HG03045 (cell line): ENCODE measurements at regions not wholly inside any gene's neighbourhood (a gene's known extent, or its start where the extent isn't known, plus 50 kb on each side); places are given as distances from the start of the nearest gene placed in this dataset.
"Not testable (repeated sequence)": the region's sequence is repeated elsewhere in the genome, so short reads cannot be mapped to it uniquely, and the experiment has no call there.

Experiments
- ATAC-seq: cut with Tn5 transposase; IDR thresholded peaks from one replicate; pipeline ENCODE4 v1.9.1; 2021; ENCODE audit warnings: mild to moderate bottlenecking, moderate library complexity; ENCODE audit not compliant: unreplicated experiment

DNA sequence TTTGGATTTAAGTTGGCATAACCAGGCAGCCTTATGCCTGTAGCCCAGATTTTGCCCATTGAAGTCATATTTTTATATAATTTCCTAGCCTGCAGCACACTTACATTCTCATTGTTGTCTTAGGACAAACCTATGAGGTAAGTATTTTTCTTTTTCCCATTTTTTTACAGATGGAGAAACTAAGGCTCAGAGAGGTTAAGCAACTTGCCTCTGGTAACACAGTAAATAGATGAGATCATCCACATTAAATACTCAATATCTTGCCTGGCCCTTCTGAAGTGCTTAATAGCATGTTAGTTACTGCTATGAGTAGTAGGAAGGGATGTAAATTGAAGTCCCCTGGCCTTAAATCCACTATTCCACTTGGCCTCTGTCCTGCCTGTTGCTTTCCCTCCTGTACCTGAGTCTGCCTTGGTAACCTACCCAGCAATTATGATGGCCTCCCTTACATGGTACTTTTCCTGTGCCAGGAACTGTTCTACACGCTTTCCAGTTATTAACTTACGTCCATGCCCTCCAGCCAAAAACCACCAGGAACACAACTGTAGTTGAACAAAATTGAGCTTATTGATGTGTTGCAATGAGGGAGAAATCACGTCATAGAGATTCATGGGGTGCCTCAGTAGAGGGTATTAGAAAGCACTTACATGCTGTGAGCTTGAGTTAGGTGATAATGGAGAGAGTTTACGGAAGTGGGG, 111.6 kb upstream of the FGGY start:
- ATAC-seq = no peak

- no peak for ATAC-seq
Observed at GRCh38 chr1:59186656-59187055, 110.2 kb upstream of the FGGY start.

- ATAC-seq = no peak
Observed at GRCh38 chr1:59188413-59189213, 108.3 kb upstream of the FGGY start.

- ATAC-seq = no peak
Observed at GRCh38 chr1:59193443-59194093, 103.3 kb upstream of the FGGY start.

DNA sequence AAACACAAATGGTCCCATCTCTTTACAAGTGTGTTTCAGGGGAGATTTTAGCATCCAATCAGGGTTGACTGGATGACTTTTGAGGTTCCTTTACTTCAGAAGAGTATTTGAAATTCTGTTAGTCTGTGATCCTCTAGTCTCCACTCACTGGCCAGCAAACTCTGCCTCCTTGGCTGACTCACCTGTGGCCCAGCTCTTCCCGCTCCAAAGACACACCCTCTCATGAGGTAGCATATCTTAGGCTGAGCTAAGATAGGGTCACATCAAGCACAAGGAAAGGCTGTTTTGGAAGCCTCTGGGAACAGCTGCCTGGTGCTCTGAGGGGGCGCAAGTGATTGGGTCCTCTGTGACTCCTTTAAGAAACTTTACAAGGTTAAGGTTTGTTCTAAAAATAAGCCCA, 102.3 kb upstream of the FGGY start:
- no peak for ATAC-seq

- ATAC-seq = no peak
Observed at GRCh38 chr1:59195151-59195550, 101.7 kb upstream of the FGGY start.

DNA sequence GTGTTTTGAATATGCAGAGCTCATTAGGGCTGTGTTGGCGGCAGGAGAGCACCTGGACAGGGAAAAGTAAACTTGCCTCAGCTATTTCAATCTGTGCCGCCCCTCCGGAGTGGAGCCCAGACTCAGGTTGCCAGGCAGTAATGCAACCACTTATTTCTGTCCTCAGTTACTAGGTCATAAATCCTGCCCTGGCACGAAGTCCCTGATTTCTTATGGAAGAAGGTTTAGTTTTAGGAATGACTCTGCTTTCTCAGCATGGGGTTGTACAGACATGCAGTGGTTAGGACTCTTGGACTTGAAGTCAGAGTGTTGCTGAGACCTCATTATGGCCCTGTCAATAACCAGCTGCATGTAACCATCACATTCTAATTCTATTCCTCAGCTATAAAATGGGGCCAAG, 98.3 kb upstream of the FGGY start:
- ATAC-seq = no peak

GRCh38 chr1:59199147-59199546, 97.7 kb upstream of the FGGY start:
- ATAC-seq = no peak

DNA sequence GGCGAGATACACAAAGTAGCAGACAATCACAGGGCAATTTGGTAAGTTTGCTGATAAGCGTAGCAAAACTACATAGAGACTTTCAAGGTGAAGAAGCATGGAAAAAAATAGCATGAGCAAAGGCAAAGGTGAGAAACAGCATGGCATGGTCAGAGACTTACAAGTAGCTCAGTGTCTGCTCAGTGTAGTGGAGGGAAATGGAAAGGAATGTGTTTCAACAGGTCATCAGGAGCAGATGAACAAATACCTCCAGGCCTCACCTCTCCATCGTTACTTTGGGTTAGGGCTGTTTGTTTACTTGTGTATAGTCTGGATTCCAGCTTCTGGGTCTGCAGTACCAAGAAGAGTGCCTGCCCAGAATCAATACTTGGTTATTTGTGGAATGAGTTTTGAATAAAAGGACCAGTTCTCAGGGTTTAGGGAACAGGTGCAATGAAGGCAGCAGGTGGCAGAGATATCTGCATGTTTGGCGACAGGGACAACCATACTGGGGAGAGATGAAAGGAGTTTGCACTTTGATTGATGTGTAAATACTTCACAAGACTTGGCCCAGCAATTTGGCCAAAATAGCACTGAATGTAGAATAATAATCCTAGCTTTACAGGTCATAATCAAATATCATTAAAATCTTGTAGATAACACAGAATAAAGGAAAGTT, 97.0 kb upstream of the FGGY start:
- ATAC-seq = no peak

DNA sequence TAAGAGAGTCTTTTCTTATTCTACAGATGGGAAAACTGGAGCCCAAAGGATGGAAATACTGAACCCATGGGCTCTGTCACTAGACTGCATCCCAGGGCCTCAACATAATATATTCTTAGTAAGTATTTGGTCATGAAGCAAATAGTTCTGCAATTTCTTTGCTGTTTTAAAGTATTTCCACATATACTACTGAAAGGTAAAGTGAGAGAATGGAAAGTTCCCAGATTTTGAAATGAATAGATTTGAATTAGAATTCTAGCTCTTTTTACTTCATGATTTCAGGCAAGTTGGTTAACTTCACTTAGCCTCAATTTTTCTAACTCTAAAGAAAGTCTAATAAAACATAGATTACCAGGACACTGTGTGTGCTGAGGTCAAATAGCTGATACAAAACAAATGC, 95.6 kb upstream of the FGGY start:
- ATAC-seq = no peak

DNA sequence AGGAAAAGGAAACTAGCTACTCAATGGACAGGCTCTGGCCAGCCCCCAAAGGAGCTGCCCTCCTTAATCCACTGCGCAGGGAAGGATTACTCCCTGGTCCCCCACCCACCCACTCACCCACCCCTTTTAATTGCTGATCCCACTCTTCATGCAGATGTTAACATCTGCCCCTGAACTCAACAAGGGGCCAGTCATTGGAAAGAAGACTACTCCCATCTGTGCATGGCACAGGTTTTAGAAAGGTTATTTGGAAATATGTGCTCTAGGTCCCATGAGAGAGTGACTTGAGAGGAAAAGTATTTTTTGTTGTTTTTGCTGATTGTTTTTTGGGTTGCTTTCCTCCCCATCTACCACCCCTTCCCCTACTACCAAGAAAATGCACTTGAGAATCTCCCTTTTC, 94.4 kb upstream of the FGGY start:
- no peak for ATAC-seq

DNA sequence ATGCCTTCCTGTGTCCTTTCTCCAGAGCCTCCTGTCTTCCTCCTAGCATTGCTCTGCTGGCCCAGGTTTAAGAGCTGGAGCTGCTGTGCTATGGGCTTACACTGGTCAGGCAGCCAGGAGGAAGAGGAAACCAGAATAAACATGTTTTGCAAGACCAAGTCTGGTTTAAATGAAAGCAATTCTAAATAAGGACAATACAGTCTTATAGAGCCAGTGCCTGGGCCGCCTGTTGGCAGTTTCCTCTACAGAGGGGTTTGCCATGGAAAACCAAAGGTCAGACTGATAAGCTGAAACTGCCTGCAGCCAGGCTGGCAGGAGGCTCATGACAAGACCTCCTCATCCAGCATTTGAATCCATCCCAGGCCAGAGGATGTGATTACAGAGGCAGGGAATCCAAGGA, 92.9 kb upstream of the FGGY start:
- no peak for ATAC-seq

GRCh38 chr1:59206616-59207015, 90.3 kb upstream of the FGGY start:
- not testable (repeated sequence) for ATAC-seq

DNA sequence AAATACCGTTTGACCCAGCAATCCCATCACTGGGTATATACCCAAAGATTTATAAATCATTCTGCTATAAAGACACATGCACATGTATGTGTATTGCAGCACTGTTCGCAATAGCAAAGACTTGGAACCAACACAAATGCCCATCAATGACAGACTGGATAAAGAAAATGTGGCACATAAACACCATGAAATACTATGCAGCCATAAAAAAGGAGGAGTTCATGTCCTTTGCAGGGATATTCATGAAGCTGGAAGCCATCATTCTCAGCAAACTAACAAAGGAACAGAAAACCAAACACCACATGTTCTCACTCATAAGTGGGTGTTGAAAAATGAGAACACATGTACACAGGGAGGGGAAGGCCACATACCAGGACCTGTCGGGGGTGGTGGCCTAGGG, 86.5 kb upstream of the FGGY start:
- ATAC-seq = not testable (repeated sequence)

DNA sequence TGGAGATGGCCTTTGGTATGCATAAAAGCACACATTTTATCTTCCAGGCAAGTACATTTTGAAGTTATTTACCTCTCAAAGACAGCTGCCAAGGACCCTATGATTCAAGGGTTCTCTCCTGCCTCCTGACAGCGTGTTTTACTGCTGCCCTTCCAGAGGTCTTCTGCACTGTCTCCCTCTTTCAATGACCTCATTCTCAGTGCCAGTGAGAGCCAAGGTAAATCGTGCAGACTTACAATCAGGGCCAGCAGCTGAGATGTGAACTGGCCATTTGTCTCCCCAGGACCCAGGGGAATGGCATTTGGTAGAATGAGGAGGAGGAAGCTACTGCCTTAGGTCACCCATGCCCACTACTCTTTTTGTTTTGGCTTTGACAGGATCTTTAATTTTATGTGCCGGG, 84.2 kb upstream of the FGGY start:
- ATAC-seq = no peak

DNA sequence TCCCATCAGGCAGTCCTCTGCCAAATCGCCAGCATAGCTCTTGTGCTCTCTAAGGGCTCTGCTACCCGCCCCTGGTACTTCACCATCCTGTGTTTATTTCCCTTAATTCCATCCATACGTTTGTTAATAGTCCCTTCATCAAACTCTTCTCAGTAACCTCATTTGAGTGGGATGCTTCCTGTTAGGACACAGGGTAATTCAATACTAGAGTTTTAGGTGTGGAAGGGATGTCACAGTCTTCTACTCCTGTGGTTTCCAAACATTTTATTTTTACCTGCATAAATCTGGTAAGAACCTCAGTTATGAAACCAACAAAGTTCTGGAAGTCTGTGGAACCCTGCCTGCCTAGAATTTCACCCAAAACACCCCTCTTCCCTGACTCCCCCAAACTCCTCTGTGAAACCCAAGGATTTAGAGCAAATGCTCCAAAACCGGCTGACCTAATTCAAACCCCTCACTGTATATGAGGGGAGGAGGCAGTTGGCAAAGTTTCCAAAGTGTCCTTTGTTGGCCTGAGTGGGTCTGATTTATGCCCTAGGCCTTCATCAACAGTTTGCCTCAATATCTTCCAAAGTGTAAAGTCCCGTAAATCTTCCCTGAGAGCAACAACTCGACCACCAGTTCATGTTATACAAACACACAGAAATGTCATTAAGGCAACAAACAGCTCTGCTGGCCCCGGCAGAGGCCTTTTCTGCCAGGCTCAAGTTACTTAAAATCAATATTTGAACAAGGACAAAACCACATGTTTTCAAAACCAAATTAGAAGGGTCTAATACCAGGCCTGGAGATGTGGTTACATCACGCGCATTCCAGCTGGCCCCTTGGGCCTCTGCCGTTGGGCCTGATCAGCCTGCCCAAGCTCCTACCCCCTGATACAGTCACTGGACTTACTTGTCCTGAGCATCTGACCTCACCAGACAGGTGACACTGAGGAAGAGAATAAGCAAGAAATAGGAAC, 82.4 kb upstream of the FGGY start:
- no peak for ATAC-seq

GRCh38 chr1:59215766-59216291, 81.1 kb upstream of the FGGY start:
- ATAC-seq = no peak

- ATAC-seq = not testable (repeated sequence)
Observed at GRCh38 chr1:59217439-59217838, 79.5 kb upstream of the FGGY start.

- no peak for ATAC-seq
Observed at GRCh38 chr1:59218521-59219236, 78.2 kb upstream of the FGGY start.
